HG03060 (cell line): ENCODE measurements at regions not wholly inside any gene's neighbourhood (a gene's known extent, or its start where the extent isn't known, plus 50 kb on each side); places are given as distances from the start of the nearest gene placed in this dataset.

Source experiments
- ATAC-seq: cut with Tn5 transposase; IDR thresholded peaks from one replicate; pipeline ENCODE4 v1.9.1; 2021; ENCODE audit warnings: low read depth, moderate number of reproducible peaks; ENCODE audit not compliant: unreplicated experiment

GRCh38 chr5:74093561-74093960, 467.6 kb downstream of the ARHGEF28 start:
- ATAC-seq = no peak

GRCh38 chr5:74092766-74093165, 466.8 kb downstream of the ARHGEF28 start:
- ATAC-seq = no peak

- no peak for ATAC-seq
Observed at GRCh38 chr5:74085782-74086181, 459.8 kb downstream of the ARHGEF28 start.

- ATAC-seq = no peak
Observed at GRCh38 chr5:74085186-74085585, 459.2 kb downstream of the ARHGEF28 start.

GRCh38 chr5:74083096-74083791, 457.2 kb downstream of the ARHGEF28 start:
- ATAC-seq = no peak

GRCh38 chr5:74082512-74083055, 456.6 kb downstream of the ARHGEF28 start:
- no peak for ATAC-seq

GRCh38 chr5:74081126-74081525, 455.1 kb downstream of the ARHGEF28 start:
- ATAC-seq = no peak

GRCh38 chr5:74079971-74080556, 454.1 kb downstream of the ARHGEF28 start:
- ATAC-seq = no peak

- ATAC-seq = no peak
Observed at GRCh38 chr5:74075501-74076484, 449.8 kb downstream of the ARHGEF28 start.

- no peak for ATAC-seq
Observed at GRCh38 chr5:74074111-74074510, 448.1 kb downstream of the ARHGEF28 start.

- ATAC-seq = no peak
Observed at GRCh38 chr5:74073257-74073656, 447.3 kb downstream of the ARHGEF28 start.

- ATAC-seq = no peak
Observed at GRCh38 chr5:74072646-74073045, 446.6 kb downstream of the ARHGEF28 start.

GRCh38 chr5:74070766-74071165, 444.8 kb downstream of the ARHGEF28 start:
- ATAC-seq = no peak

GRCh38 chr5:74069741-74070140, 443.7 kb downstream of the ARHGEF28 start:
- ATAC-seq = no peak

GRCh38 chr5:74067748-74068541, 441.9 kb downstream of the ARHGEF28 start:
- ATAC-seq = no peak

- no peak for ATAC-seq
Observed at GRCh38 chr5:74064911-74065310, 438.9 kb downstream of the ARHGEF28 start.

GRCh38 chr5:74064225-74064624, 438.2 kb downstream of the ARHGEF28 start:
- no peak for ATAC-seq

GRCh38 chr5:74063821-74064220, 437.8 kb downstream of the ARHGEF28 start:
- ATAC-seq = no peak

- no peak for ATAC-seq
Observed at GRCh38 chr5:74063346-74063745, 437.4 kb downstream of the ARHGEF28 start.

GRCh38 chr5:74061292-74061691, 435.3 kb downstream of the ARHGEF28 start:
- ATAC-seq = no peak
